PC-3 (cell line): ENCODE measurements at regions not wholly inside any gene's neighbourhood (a gene's known extent, or its start where the extent isn't known, plus 50 kb on each side); places are given as distances from the start of the nearest gene placed in this dataset.

Source experiments
- CTCF ChIP-seq: fragments of 300-600 bp; sonication (generic); conservative IDR thresholded peaks from 2 replicates; pipeline ENCODE4 v1.5.1; 2017; ENCODE audit warnings: antibody characterized with exemption, low read depth, mild to moderate bottlenecking, low read length
- EZH2phosphoT487 ChIP-seq: fragments of 300-600 bp; sonication (generic); IDR thresholded peaks from 2 replicates; pipeline ENCODE4 v1.6.1; 2018; ENCODE audit warnings: mild to moderate bottlenecking, antibody characterized with exemption, low read length, borderline replicate concordance

GRCh38 chr4:110860125-110860524 is 237.2 kb upstream of the PITX2 start:
- no peak for TF ChIP-seq CTCF
- TF ChIP-seq EZH2phosphoT487, result no peak
